ENCODE measurements at regions not wholly inside any gene's neighbourhood (a gene's known extent, or its start where the extent isn't known, plus 50 kb on each side); places are given as distances from the start of the nearest gene placed in this dataset.
"Not testable (repeated sequence)": the region's sequence is repeated elsewhere in the genome, so short reads cannot be mapped to it uniquely, and the experiment has no call there.

DNA sequence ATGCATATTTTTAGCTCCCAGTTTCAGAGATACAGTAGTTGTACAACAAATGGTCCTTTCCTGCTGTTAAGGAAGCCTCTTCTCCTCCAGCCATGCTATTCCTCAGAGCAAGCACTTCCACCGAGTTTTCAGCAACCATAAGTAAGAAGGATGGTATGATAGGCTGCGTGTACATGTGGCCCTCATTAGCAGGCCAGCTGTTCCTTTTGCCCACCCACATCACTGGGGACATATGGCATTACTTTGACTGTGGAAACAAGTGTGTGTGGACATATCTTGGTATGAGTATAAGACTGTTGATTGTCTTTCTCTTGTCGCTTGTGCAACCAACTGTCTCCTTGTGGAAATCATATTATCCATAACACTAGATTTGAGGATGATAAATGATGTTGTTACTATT is 129.4 kb upstream of the ZNF717 start:
- TF ChIP-seq CSDC2 (CRISPR knock-in tag; IDR thresholded peaks at IDR 0.05); ZFP3 (CRISPR knock-in tag; IDR thresholded peaks at IDR 0.05); ZNF8 (CRISPR knock-in tag; IDR thresholded peaks at IDR 0.05); ZNF565 (CRISPR knock-in tag; conservative IDR thresholded peaks at IDR 0.05; ENCODE audit: low read depth); RARB (CRISPR knock-in tag; IDR thresholded peaks at IDR 0.05); ZNF70 (CRISPR knock-in tag; IDR thresholded peaks at IDR 0.05); ZC3H10 (CRISPR knock-in tag; IDR thresholded peaks at IDR 0.05): not testable (repeated sequence)
- TF ChIP-seq, protein P1, sequence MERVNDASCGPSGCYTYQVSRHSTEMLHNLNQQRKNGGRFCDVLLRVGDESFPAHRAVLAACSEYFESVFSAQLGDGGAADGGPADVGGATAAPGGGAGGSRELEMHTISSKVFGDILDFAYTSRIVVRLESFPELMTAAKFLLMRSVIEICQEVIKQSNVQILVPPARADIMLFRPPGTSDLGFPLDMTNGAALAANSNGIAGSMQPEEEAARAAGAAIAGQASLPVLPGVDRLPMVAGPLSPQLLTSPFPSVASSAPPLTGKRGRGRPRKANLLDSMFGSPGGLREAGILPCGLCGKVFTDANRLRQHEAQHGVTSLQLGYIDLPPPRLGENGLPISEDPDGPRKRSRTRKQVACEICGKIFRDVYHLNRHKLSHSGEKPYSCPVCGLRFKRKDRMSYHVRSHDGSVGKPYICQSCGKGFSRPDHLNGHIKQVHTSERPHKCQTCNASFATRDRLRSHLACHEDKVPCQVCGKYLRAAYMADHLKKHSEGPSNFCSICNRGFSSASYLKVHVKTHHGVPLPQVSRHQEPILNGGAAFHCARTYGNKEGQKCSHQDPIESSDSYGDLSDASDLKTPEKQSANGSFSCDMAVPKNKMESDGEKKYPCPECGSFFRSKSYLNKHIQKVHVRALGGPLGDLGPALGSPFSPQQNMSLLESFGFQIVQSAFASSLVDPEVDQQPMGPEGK (CRISPR knock-in tag; IDR thresholded peaks at IDR 0.05; ENCODE audit: borderline replicate concordance) = not testable (repeated sequence)

Data from SK-N-SH treated with all-trans-retinoic acid at 6 μM for 48 hours (cell line).